ENCODE measurements at regions not wholly inside any gene's neighbourhood (a gene's known extent, or its start where the extent isn't known, plus 50 kb on each side); places are given as distances from the start of the nearest gene placed in this dataset.

DNA sequence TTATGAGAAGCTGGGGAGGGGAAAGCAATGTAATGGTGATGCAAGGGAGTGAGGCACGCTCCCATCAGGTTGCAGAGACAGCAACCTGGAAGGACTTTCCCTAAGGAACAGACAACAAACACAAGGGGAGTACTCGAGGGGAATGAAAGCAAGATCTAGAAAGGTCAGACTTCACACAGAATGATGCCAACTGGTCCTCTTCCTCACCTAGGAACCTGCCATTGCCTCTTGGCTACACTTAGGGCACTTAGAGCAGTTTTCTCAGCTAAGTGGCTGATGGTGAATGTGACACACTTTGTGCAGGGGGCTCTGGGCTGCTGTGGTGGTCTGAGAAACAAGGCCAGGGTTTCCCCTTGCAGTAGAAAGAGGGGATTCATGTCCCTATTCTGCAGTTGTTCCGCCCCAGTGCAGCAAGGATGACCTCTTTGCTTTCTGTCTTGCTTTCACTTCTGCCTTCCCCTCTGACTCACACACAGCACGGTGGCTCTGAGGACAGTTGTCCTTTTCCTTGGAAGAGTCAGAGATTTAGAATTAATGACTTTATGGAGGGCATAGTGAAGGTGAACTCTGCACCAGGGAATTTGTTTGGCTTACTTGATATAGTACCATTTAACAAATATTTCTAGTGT is 394.0 kb upstream of the KLF4 start:
- TF ChIP-seq, protein P1, sequence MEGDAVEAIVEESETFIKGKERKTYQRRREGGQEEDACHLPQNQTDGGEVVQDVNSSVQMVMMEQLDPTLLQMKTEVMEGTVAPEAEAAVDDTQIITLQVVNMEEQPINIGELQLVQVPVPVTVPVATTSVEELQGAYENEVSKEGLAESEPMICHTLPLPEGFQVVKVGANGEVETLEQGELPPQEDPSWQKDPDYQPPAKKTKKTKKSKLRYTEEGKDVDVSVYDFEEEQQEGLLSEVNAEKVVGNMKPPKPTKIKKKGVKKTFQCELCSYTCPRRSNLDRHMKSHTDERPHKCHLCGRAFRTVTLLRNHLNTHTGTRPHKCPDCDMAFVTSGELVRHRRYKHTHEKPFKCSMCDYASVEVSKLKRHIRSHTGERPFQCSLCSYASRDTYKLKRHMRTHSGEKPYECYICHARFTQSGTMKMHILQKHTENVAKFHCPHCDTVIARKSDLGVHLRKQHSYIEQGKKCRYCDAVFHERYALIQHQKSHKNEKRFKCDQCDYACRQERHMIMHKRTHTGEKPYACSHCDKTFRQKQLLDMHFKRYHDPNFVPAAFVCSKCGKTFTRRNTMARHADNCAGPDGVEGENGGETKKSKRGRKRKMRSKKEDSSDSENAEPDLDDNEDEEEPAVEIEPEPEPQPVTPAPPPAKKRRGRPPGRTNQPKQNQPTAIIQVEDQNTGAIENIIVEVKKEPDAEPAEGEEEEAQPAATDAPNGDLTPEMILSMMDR (IDR thresholded peaks at IDR 0.05) = no peak
- TF ChIP-seq ZFX (IDR thresholded peaks at IDR 0.05; ENCODE audit: borderline replicate concordance) = no peak

Data from 22Rv1 (cell line).